Esophagus squamous epithelium (tissue), 4 donors: ENCODE measurements at regions not wholly inside any gene's neighbourhood (a gene's known extent, or its start where the extent isn't known, plus 50 kb on each side); places are given as distances from the start of the nearest gene placed in this dataset.

Experiments used
- POLR2A ChIP-seq, 4 donors: fragments of 450-650 bp; IDR thresholded peaks; one replicate each; pipeline ENCODE4 v1.6.1; 2017; ENCODE audit warnings: antibody characterized with exemption in 4 of 4, mild to moderate bottlenecking in 4 of 4, moderate library complexity in 3 of 4
- TF ChIP-seq, protein P1 (sequence below), 6 experiments: fragments of 450-650 bp in 4 of 6; fragments of 200-600 bp in 2 of 6; sonication (generic) in 2 of 6; IDR thresholded peaks; one replicate each; pipeline ENCODE4 v1.5.1; 2016 to 2019; ENCODE audit warnings: antibody characterized with exemption in 6 of 6, mild to moderate bottlenecking in 4 of 6, moderate library complexity in 4 of 6

DNA sequence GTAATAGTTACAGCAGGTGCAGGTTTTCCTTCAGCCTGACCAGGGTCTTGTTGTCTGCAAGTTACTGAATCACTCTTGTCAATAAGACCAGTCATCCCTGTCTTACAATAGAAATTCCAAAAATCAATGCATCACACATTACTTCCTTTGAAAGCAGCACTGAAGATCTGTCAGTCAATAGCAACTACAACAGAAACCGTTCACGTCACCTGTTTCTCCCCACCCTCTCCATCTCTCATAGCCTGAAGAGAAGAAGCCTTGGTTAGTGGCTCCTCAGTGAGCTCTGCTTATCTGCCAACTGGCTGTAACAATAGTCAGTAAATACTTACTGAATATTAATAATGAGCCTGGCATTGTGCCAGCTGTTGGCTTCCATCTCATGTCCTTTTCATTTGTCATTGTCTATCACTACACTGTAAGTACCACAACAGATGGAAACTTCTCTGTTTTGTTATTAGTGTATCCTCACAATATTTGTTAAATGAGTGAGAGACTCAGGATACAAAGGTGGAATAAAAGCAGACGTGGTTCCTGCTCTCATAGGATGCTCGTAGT, 195.2 kb downstream of the S1PR1 start:
- TF ChIP-seq, protein P1, sequence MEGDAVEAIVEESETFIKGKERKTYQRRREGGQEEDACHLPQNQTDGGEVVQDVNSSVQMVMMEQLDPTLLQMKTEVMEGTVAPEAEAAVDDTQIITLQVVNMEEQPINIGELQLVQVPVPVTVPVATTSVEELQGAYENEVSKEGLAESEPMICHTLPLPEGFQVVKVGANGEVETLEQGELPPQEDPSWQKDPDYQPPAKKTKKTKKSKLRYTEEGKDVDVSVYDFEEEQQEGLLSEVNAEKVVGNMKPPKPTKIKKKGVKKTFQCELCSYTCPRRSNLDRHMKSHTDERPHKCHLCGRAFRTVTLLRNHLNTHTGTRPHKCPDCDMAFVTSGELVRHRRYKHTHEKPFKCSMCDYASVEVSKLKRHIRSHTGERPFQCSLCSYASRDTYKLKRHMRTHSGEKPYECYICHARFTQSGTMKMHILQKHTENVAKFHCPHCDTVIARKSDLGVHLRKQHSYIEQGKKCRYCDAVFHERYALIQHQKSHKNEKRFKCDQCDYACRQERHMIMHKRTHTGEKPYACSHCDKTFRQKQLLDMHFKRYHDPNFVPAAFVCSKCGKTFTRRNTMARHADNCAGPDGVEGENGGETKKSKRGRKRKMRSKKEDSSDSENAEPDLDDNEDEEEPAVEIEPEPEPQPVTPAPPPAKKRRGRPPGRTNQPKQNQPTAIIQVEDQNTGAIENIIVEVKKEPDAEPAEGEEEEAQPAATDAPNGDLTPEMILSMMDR (IDR thresholded peaks at IDR 0.05): no peak
- TF ChIP-seq POLR2A (IDR thresholded peaks at IDR 0.05): no peak
